Ishikawa (cell line): ENCODE measurements at regions not wholly inside any gene's neighbourhood (a gene's known extent, or its start where the extent isn't known, plus 50 kb on each side); places are given as distances from the start of the nearest gene placed in this dataset.

ENCODE experiments used
- CEBPB ChIP-seq: IDR thresholded peaks from 2 replicates; pipeline ENCODE4 v1.6.1; 2012
- CREB1 ChIP-seq: IDR thresholded peaks from 2 replicates; pipeline ENCODE4 v1.6.1; 2012; ENCODE audit warnings: low read depth
- EGR1 ChIP-seq: IDR thresholded peaks from 2 replicates; pipeline ENCODE4 v1.6.1; 2012
- EP300 ChIP-seq: IDR thresholded peaks from 2 replicates; pipeline ENCODE4 v1.6.1; 2012; ENCODE audit warnings: borderline replicate concordance
- FOXM1 ChIP-seq: IDR thresholded peaks from 2 replicates; pipeline ENCODE4 v1.6.1; 2012; ENCODE audit warnings: low read depth, borderline replicate concordance
- MAX ChIP-seq: IDR thresholded peaks from 2 replicates; pipeline ENCODE4 v1.6.1; 2012
- NFIC ChIP-seq: IDR thresholded peaks from 2 replicates; pipeline ENCODE4 v1.6.1; 2012
- RAD21 ChIP-seq: IDR thresholded peaks from 2 replicates; pipeline ENCODE4 v1.6.1; 2012; ENCODE audit warnings: low read depth
- REST ChIP-seq: IDR thresholded peaks from 2 replicates; pipeline ENCODE4 v1.6.1; 2012; ENCODE audit warnings: low read depth, mild to moderate bottlenecking
- TAF1 ChIP-seq: IDR thresholded peaks from 2 replicates; pipeline ENCODE4 v1.6.1; 2012; ENCODE audit warnings: low read depth, mild to moderate bottlenecking
- TCF12 ChIP-seq: IDR thresholded peaks from 2 replicates; pipeline ENCODE4 v1.6.1; 2012; ENCODE audit warnings: low read depth
- TEAD4 ChIP-seq: IDR thresholded peaks from 2 replicates; pipeline ENCODE4 v1.6.1; 2012
- USF1 ChIP-seq: IDR thresholded peaks from 2 replicates; pipeline ENCODE4 v1.6.1; 2012
- YY1 ChIP-seq: IDR thresholded peaks from 2 replicates; pipeline ENCODE4 v1.6.1; 2012; ENCODE audit warnings: low read depth
- ZBTB7A ChIP-seq: IDR thresholded peaks from 2 replicates; pipeline ENCODE4 v1.6.1; 2012; ENCODE audit warnings: low read depth

GRCh38 chr12:97050509-97050908 lies 143.5 kb downstream of the NEDD1 start:
- TF ChIP-seq EGR1 (no peak), NFIC (no peak), CREB1 (no peak), TAF1 (no peak), EP300 (no peak), RAD21 (no peak), YY1 (no peak), USF1 (no peak), REST (no peak), ZBTB7A (no peak), TCF12 (no peak), CEBPB (no peak), MAX (no peak), TEAD4 (no peak), FOXM1 (no peak)

GRCh38 chr12:97051341-97051740 lies 144.3 kb downstream of the NEDD1 start:
- TF ChIP-seq USF1 (no peak), MAX (no peak), REST (no peak), TEAD4 (no peak), EP300 (no peak), RAD21 (no peak), NFIC (no peak), TAF1 (no peak), EGR1 (no peak)

- TF ChIP-seq YY1: no peak
- TF ChIP-seq RAD21: no peak
- no peak for TF ChIP-seq FOXM1
- TF ChIP-seq TEAD4: no peak
- no peak for TF ChIP-seq EP300
- TF ChIP-seq TCF12: no peak
- no peak for TF ChIP-seq USF1
- TF ChIP-seq CEBPB: no peak
- no peak for TF ChIP-seq CREB1
- TF ChIP-seq NFIC: no peak
- TF ChIP-seq ZBTB7A: no peak
- no peak for TF ChIP-seq EGR1
- no peak for TF ChIP-seq REST
- TF ChIP-seq TAF1: no peak
- TF ChIP-seq MAX: no peak
Observed at GRCh38 chr12:97061171-97061570, 154.1 kb downstream of the NEDD1 start.

GRCh38 chr12:97063292-97063935 lies 156.4 kb downstream of the NEDD1 start:
- TF ChIP-seq YY1 (no peak), TCF12 (no peak), CREB1 (no peak), CEBPB (no peak), USF1 (no peak), NFIC (no peak), EP300 (no peak)
